SK-N-SH treated with all-trans-retinoic acid at 6 μM for 48 hours (cell line): ENCODE measurements at regions not wholly inside any gene's neighbourhood (a gene's known extent, or its start where the extent isn't known, plus 50 kb on each side); places are given as distances from the start of the nearest gene placed in this dataset.

Experiments used
- ATAC-seq: fragments of 200-7000 bp; cut with Tn5 transposase; 3 replicates; pipeline ENCODE4 v1.9.1; 2020; ENCODE audit warnings: mild to moderate bottlenecking, moderate library complexity
- ARNTL ChIP-seq: fragments of 450-650 bp; formaldehyde crosslinking; IDR thresholded peaks from 2 replicates; pipeline ENCODE4 v1.5.0; 2020; ENCODE audit warnings: low read depth, mild to moderate bottlenecking, moderate library complexity, borderline replicate concordance
- BACH2 ChIP-seq: fragments of 250-450 bp; sonication (Bioruptor Pico); IDR thresholded peaks from 2 replicates; pipeline ENCODE4 v1.9.0; 2021; ENCODE audit warnings: mild to moderate bottlenecking, borderline replicate concordance
- CREB5 ChIP-seq: fragments of 250-450 bp; sonication (Bioruptor Pico); IDR thresholded peaks from 2 replicates; pipeline ENCODE4 v1.5.1; 2020; ENCODE audit warnings: low read depth, mild to moderate bottlenecking, moderate library complexity
- CSDC2 ChIP-seq: fragments of 250-450 bp; sonication (Bioruptor Pico); IDR thresholded peaks from 2 replicates; pipeline ENCODE4 v1.5.0; 2020; ENCODE audit warnings: mild to moderate bottlenecking, moderate library complexity
- ESRRG ChIP-seq: fragments of 250-450 bp; sonication (Bioruptor Pico); IDR thresholded peaks from 2 replicates; pipeline ENCODE4 v1.6.1; 2021; ENCODE audit warnings: mild to moderate bottlenecking
- GLIS3 ChIP-seq: fragments of 250-450 bp; sonication (Bioruptor Pico); IDR thresholded peaks from 2 replicates; pipeline ENCODE4 v1.5.0; 2020; ENCODE audit warnings: mild to moderate bottlenecking, moderate library complexity
- ISL1 ChIP-seq: fragments of 250-450 bp; sonication (Bioruptor Pico); IDR thresholded peaks from 2 replicates; pipeline ENCODE4 v2.1.2; 2022; ENCODE audit warnings: mild to moderate bottlenecking, moderate library complexity
- OSR1 ChIP-seq: fragments of 250-450 bp; sonication (Bioruptor Pico); IDR thresholded peaks from 2 replicates; pipeline ENCODE4 v1.8.0; 2022; ENCODE audit warnings: moderate library complexity, mild to moderate bottlenecking, inconsistent platforms
- PATZ1 ChIP-seq: fragments of 250-450 bp; sonication (Bioruptor Pico); IDR thresholded peaks from 2 replicates; pipeline ENCODE4 v1.8.0; 2020; ENCODE audit warnings: mild to moderate bottlenecking, moderate library complexity, borderline replicate concordance
- POU6F1 ChIP-seq: fragments of 250-450 bp; sonication (Bioruptor Pico); IDR thresholded peaks from 2 replicates; pipeline ENCODE4 v1.8.0; 2021; ENCODE audit warnings: low read depth, mild to moderate bottlenecking, moderate library complexity, borderline replicate concordance
- PPARA ChIP-seq: fragments of 250-450 bp; sonication (Bioruptor Pico); IDR thresholded peaks from 2 replicates; pipeline ENCODE4 v1.5.0; 2020; ENCODE audit warnings: mild to moderate bottlenecking, borderline replicate concordance
- RARB ChIP-seq: fragments of 250-450 bp; sonication (Bioruptor Pico); IDR thresholded peaks from 2 replicates; pipeline ENCODE4 v1.8.0; 2021; ENCODE audit warnings: mild to moderate bottlenecking, moderate library complexity
- TCF4 ChIP-seq: fragments of 250-450 bp; sonication (Bioruptor Pico); IDR thresholded peaks from 2 replicates; pipeline ENCODE4 v1.8.0; 2021; ENCODE audit warnings: mild to moderate bottlenecking, moderate library complexity, borderline replicate concordance
- TOX ChIP-seq: fragments of 250-450 bp; sonication (Bioruptor Pico); IDR thresholded peaks from 2 replicates; pipeline ENCODE4 v1.8.0; 2021; ENCODE audit warnings: mild to moderate bottlenecking, moderate library complexity, borderline replicate concordance
- TSHZ2 ChIP-seq: fragments of 250-450 bp; sonication (Bioruptor Pico); IDR thresholded peaks from 2 replicates; pipeline ENCODE4 v1.5.0; 2020; ENCODE audit warnings: mild to moderate bottlenecking, moderate library complexity
- ZC3H10 ChIP-seq: fragments of 250-450 bp; sonication (Bioruptor Pico); IDR thresholded peaks from 2 replicates; pipeline ENCODE4 v1.5.1; 2021; ENCODE audit warnings: mild to moderate bottlenecking, moderate library complexity
- ZFP3 ChIP-seq: fragments of 250-450 bp; sonication (Bioruptor Pico); IDR thresholded peaks from 2 replicates; pipeline ENCODE4 v1.5.0; 2020; ENCODE audit warnings: mild to moderate bottlenecking, moderate library complexity
- ZFP30 ChIP-seq: fragments of 450-650 bp; formaldehyde crosslinking; IDR thresholded peaks from 2 replicates; pipeline ENCODE4 v1.5.0; 2022; ENCODE audit warnings: mild to moderate bottlenecking, moderate library complexity
- ZNF565 ChIP-seq: fragments of 450-650 bp; formaldehyde crosslinking; conservative IDR thresholded peaks from 2 replicates; pipeline ENCODE4 v1.5.0; 2020; ENCODE audit warnings: low read depth, mild to moderate bottlenecking, moderate library complexity
- ZNF8 ChIP-seq: fragments of 450-650 bp; formaldehyde crosslinking; IDR thresholded peaks from 2 replicates; pipeline ENCODE4 v1.5.0; 2020; ENCODE audit warnings: mild to moderate bottlenecking, moderate library complexity

- TF ChIP-seq RARB (CRISPR knock-in tag): no peak
- TF ChIP-seq ZC3H10 (CRISPR knock-in tag): peak; percentile 86
- no peak for TF ChIP-seq TOX (CRISPR knock-in tag)
Measured at GRCh38 chr13:105952233-105952972, 583.1 kb downstream of the EFNB2 start (continued).

- ATAC-seq: no peak
Measured at GRCh38 chr13:105948143-105948542, 587.3 kb downstream of the EFNB2 start.

GRCh38 chr13:105940882-105941281, 594.6 kb downstream of the EFNB2 start:
- no peak for ATAC-seq
- TF ChIP-seq RARB (CRISPR knock-in tag) (no peak), ESRRG (no peak), PPARA (CRISPR knock-in tag) (no peak), ARNTL (CRISPR knock-in tag) (no peak), ZFP3 (CRISPR knock-in tag) (no peak), GLIS3 (no peak), ZNF8 (CRISPR knock-in tag) (no peak), ZFP30 (CRISPR knock-in tag) (no peak), ISL1 (CRISPR knock-in tag) (no peak), CSDC2 (CRISPR knock-in tag) (no peak), ZC3H10 (CRISPR knock-in tag) (no peak), TSHZ2 (no peak), OSR1 (CRISPR knock-in tag) (no peak)
- TF ChIP-seq, all 23 proteins: peak for 0

More at GRCh38 chr13:105948143-105948542, 587.3 kb downstream of the EFNB2 start:
- TF ChIP-seq CREB5 (CRISPR knock-in tag) (no peak), RARB (CRISPR knock-in tag) (no peak), PPARA (CRISPR knock-in tag) (no peak), ISL1 (CRISPR knock-in tag) (no peak), GLIS3 (no peak), PATZ1 (CRISPR knock-in tag) (no peak), ARNTL (CRISPR knock-in tag) (no peak), TOX (CRISPR knock-in tag) (no peak), BACH2 (CRISPR knock-in tag) (no peak), ZFP30 (CRISPR knock-in tag) (no peak), POU6F1 (CRISPR knock-in tag) (no peak)

GRCh38 chr13:105937451-105937850, 598.0 kb downstream of the EFNB2 start:
- TF ChIP-seq TOX (CRISPR knock-in tag): no peak
- TF ChIP-seq ZNF565: no peak
- no peak for TF ChIP-seq ARNTL (CRISPR knock-in tag)
- TF ChIP-seq TCF4: no peak
- TF ChIP-seq TSHZ2: no peak
- TF ChIP-seq ZFP30 (CRISPR knock-in tag): no peak
- ATAC-seq: no peak
